Upper lobe of right lung (tissue), 1 donor: ENCODE measurements at regions not wholly inside any gene's neighbourhood (a gene's known extent, or its start where the extent isn't known, plus 50 kb on each side); places are given as distances from the start of the nearest gene placed in this dataset.

Source experiments
- ATAC-seq: fragments of 200-7000 bp; cut with Tn5 transposase; one replicate; pipeline ENCODE4 v1.9.1; 2020; ENCODE audit warnings: mild to moderate bottlenecking, moderate library complexity
- DNase-seq: peaks from one replicate; pipeline ENCODE4 v3.0.0-alpha.2; 2020
- H3K27ac ChIP-seq: fragments of 200-600 bp; one replicate; pipeline ENCODE4 v1.8.0; 2022
- H3K27me3 ChIP-seq: fragments of 200-600 bp; one replicate; pipeline ENCODE4 v1.8.0; 2022; ENCODE audit warnings: mild to moderate bottlenecking
- H3K36me3 ChIP-seq: fragments of 200-600 bp; one replicate; pipeline ENCODE4 v1.8.0; 2022
- H3K4me1 ChIP-seq: fragments of 200-600 bp; one replicate; pipeline ENCODE4 v1.8.0; 2022
- H3K4me3 ChIP-seq: fragments of 200-600 bp; one replicate; pipeline ENCODE4 v1.8.0; 2022; ENCODE audit warnings: mild to moderate bottlenecking
- H3K9me3 ChIP-seq: fragments of 200-600 bp; one replicate; pipeline ENCODE4 v1.8.0; 2022
- intact Hi-C: fragments of 100-400 bp; cut with DNase I; formaldehyde crosslinking; loops from one replicate; pipeline ENCODE4 v1.11.0; 2022
- TF ChIP-seq, protein P1 (sequence below): fragments of 200-600 bp; IDR thresholded peaks from one replicate; pipeline ENCODE4 v1.8.0; 2022; ENCODE audit warnings: antibody characterized with exemption
- donor health status: DM: no; HTN: yes; CAD: no; lungs with severe emphysema.

DNA sequence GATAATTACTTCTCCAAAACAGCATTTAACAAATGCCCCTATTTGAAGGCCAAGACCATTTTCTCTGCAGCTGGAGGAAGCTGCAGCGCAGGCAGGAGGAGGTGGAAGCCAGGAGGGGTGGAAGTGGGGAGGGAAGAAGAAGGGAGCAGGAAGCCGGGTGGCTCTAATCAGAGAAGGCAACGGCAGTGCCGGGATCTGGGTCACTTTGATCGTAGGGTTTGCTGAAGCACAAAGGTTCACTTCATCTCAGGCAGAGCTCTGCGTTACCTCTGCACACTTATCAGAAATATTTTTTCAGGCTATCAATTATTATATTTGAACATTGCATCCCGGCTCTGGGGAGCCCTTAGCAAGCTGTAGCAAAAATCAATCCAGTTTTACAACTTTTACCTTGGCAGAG lies 315.8 kb upstream of the POU3F3 start:
- Histone ChIP-seq H3K36me3 (no peaks in the 10 kb centered on the region), H3K4me1 (no peaks in the 10 kb centered on the region), H3K9me3 (no peaks in the 10 kb centered on the region), H3K27me3 (no peaks in the 10 kb centered on the region), H3K4me3 (no peak overlapping the region), H3K27ac (no peak overlapping the region)
- intact Hi-C loops: no loop called here
- DNase-seq: no peak
- TF ChIP-seq, protein P1, sequence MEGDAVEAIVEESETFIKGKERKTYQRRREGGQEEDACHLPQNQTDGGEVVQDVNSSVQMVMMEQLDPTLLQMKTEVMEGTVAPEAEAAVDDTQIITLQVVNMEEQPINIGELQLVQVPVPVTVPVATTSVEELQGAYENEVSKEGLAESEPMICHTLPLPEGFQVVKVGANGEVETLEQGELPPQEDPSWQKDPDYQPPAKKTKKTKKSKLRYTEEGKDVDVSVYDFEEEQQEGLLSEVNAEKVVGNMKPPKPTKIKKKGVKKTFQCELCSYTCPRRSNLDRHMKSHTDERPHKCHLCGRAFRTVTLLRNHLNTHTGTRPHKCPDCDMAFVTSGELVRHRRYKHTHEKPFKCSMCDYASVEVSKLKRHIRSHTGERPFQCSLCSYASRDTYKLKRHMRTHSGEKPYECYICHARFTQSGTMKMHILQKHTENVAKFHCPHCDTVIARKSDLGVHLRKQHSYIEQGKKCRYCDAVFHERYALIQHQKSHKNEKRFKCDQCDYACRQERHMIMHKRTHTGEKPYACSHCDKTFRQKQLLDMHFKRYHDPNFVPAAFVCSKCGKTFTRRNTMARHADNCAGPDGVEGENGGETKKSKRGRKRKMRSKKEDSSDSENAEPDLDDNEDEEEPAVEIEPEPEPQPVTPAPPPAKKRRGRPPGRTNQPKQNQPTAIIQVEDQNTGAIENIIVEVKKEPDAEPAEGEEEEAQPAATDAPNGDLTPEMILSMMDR: no peak
- ATAC-seq: no peak

DNA sequence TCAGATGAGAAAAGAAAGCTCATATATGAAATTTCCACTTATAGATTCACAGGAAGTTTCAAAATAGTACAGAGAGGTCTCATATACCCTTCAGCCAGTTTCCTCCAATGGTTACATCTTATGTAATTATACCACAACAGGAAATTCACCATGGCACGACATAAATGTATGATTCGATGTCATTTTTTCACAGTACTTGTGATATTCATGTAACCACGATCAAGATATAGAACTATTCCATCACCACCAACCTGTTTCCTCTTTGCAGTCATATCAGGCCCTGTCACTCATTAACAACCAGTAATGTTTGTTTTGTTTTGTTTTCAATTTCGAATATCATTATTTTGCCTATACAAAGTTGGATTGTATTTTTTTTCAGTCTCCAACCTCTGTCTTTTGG lies 314.3 kb upstream of the POU3F3 start:
- H3K27ac ChIP-seq: no peak overlapping the region
- H3K4me1 ChIP-seq: no peaks in the 10 kb centered on the region
- no peaks in the 10 kb centered on the region for H3K9me3 ChIP-seq
- H3K4me3 ChIP-seq: no peak overlapping the region
- intact Hi-C loops: no loop called here
- H3K36me3 ChIP-seq: no peaks in the 10 kb centered on the region
- no peak for DNase-seq
- no peak for ATAC-seq
- no peaks in the 10 kb centered on the region for H3K27me3 ChIP-seq
- TF ChIP-seq, protein P1: no peak

DNA sequence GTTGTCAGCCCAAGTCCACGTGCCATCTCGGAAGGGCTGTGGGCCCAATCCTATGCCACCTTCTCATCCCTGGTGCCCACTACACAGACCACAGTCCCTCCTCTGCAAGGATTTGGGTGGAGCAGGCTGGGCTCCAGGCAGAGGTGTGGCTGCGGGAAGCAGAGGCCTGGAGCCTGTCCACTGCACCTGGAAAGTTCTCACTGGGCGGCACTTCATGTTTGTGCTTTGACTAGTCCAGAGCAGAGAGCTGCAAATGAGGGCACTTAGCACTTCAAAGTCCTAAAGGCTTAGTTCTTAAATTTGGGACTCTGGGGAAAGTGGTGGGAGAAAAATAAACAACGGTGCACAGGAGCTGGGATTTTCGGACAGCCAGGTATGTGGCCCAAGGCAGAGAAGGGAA lies 308.9 kb upstream of the POU3F3 start:
- Histone ChIP-seq H3K36me3 (no peaks in the 10 kb centered on the region), H3K9me3 (no peaks in the 10 kb centered on the region), H3K27me3 (no peaks in the 10 kb centered on the region), H3K4me3 (no peak overlapping the region), H3K27ac (no peak overlapping the region), H3K4me1 (no peaks in the 10 kb centered on the region)
- TF ChIP-seq, protein P1: no peak
- intact Hi-C loops: no loop called here
- DNase-seq (no peak), ATAC-seq (no peak)

DNA sequence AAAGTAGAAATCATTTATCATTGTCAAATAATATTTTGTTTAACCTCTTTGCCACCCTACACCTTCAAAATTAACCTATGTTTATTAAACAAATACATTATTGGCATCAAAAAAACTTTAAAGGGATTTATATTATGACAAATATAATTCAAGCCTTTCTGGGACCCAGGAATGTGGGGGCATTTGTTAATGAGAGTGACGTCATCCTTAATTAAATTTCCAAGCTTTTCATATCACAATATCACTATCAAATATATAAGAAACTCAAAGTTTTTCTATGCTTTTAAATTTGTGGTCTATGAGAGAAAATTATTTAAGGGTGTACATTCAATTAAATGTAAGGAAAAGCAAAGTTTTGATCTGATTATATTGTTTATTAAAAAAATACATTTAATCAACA lies 307.4 kb upstream of the POU3F3 start:
- TF ChIP-seq, protein P1: no peak
- intact Hi-C loops: no loop called here
- H3K9me3 ChIP-seq: no peaks in the 10 kb centered on the region
- ATAC-seq (no peak), DNase-seq (no peak)
- no peaks in the 10 kb centered on the region for H3K27me3 ChIP-seq
- no peaks in the 10 kb centered on the region for H3K4me1 ChIP-seq
- H3K4me3 ChIP-seq: no peak overlapping the region
- H3K36me3 ChIP-seq: no peaks in the 10 kb centered on the region
- H3K27ac ChIP-seq: no peak overlapping the region

DNA sequence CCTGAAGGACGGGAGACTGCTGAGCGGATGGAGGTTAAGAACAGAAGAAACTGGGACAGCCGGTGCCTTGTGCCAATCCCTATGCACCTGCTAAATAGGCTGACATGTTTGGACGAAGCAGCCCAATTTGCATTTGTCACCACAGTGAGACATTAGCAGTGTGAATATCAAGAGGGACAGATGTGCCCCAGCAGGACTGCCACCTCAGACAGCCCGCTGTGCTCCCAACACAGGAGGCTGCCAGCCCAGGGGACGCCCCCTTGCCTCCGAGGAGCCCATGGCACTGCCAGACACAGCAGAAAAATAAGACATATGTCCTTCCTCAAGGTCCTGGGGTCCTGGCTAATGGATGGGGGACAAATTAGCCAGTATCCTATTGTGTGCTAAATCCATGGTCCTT lies 306.7 kb upstream of the POU3F3 start:
- Histone ChIP-seq H3K27me3 (no peaks in the 10 kb centered on the region), H3K4me3 (no peak overlapping the region), H3K27ac (no peak overlapping the region), H3K4me1 (no peaks in the 10 kb centered on the region), H3K9me3 (no peaks in the 10 kb centered on the region), H3K36me3 (no peaks in the 10 kb centered on the region)
- ATAC-seq (no peak), DNase-seq (no peak)
- intact Hi-C loops: no loop called here
- TF ChIP-seq, protein P1: no peak

DNA sequence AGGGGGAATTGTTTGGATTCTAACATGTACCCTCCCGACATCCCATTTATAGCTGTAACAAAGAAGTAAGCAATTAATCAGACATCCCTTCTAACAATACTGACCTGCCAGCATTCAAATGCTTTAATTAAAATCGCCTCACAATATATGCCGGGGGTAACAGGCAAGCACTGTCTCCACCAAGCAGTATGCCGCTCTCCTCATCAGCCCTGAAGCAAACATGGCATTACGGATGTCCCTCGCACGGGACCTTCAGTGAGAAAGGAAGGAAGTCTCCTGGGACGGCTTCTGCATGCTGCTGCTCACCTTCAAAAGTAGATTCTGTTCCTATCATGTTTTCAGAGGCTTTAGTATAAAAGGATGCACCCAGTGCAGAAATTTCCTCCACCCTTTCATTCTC lies 292.7 kb upstream of the POU3F3 start:
- ATAC-seq: no peak
- no peaks in the 10 kb centered on the region for H3K36me3 ChIP-seq
- no peaks in the 10 kb centered on the region for H3K27me3 ChIP-seq
- TF ChIP-seq, protein P1: no peak
- no peak overlapping the region for H3K27ac ChIP-seq
- intact Hi-C loops: no loop called here
- H3K4me1 ChIP-seq: no peaks in the 10 kb centered on the region
- no peak for DNase-seq
- H3K4me3 ChIP-seq: no peak overlapping the region
- H3K9me3 ChIP-seq: no peaks in the 10 kb centered on the region
